Thoracic aorta (tissue), 2 donors: ENCODE measurements at regions not wholly inside any gene's neighbourhood (a gene's known extent, or its start where the extent isn't known, plus 50 kb on each side); places are given as distances from the start of the nearest gene placed in this dataset.
"Not testable (repeated sequence)": the region's sequence is repeated elsewhere in the genome, so short reads cannot be mapped to it uniquely, and the experiment has no call there.

Source experiments
- ATAC-seq: fragments of 150-250 bp; one replicate; pipeline ENCODE4 v1.8.0; 2017; ENCODE audit warnings: low read depth; ENCODE audit not compliant: insufficient number of reproducible peaks, low FRiP score
- DNase-seq: peaks from one replicate; pipeline ENCODE4 v3.0.0-alpha.2; 2020; ENCODE audit warnings: low spot score
- H3K27ac ChIP-seq, 2 donors: fragments of 200-600 bp; sonication (generic); 1 replicate in 1 of 2; 2 replicates in 1 of 2; pipeline ENCODE4 v1.5.1; 2016; ENCODE audit warnings: mild to moderate bottlenecking in 2 of 2, moderate library complexity in 2 of 2
- H3K27me3 ChIP-seq: fragments of 200-600 bp; sonication (generic); replicated peaks from 2 replicates; pipeline ENCODE4 v1.6.0; 2016; ENCODE audit warnings: mild to moderate bottlenecking; ENCODE audit not compliant: insufficient read depth
- H3K36me3 ChIP-seq: fragments of 200-600 bp; sonication (generic); one replicate; pipeline ENCODE4 v1.5.1; 2016
- H3K4me1 ChIP-seq, 2 donors: fragments of 200-600 bp; sonication (generic); 1 replicate in 1 of 2; 2 replicates in 1 of 2; pipeline versions ENCODE4 v1.5.1 to v1.6.0; 2016; ENCODE audit warnings: low read depth in 2 of 2, mild to moderate bottlenecking in 1 of 2; ENCODE audit not compliant: control insufficient read depth in 1 of 2
- H3K4me3 ChIP-seq: fragments of 200-600 bp; sonication (generic); 2 replicates; pipeline ENCODE4 v1.5.1; 2016; ENCODE audit warnings: mild to moderate bottlenecking
- H3K9me3 ChIP-seq: fragments of 200-600 bp; sonication (generic); 2 replicates; pipeline ENCODE4 v1.5.1; 2016
- CTCF ChIP-seq: fragments of 200-600 bp; sonication (generic); IDR thresholded peaks from one replicate; pipeline ENCODE4 v1.5.1; 2019; ENCODE audit warnings: antibody characterized with exemption

GRCh38 chr17:54180950-54181349 is 358.2 kb downstream of the KIF2B start:
- no peak for ATAC-seq

GRCh38 chr17:54191261-54191660 is 368.5 kb downstream of the KIF2B start:
- ATAC-seq (no peak), DNase-seq (no peak)
- H3K27me3 ChIP-seq = no peaks in the 10 kb centered on the region
- H3K4me3 ChIP-seq = no peak overlapping the region
- H3K27ac ChIP-seq = no peak overlapping the region
- no peak for TF ChIP-seq CTCF
- no peaks in the 10 kb centered on the region for H3K4me1 ChIP-seq
- H3K36me3 ChIP-seq = no peaks in the 10 kb centered on the region
- H3K9me3 ChIP-seq = no peaks in the 10 kb centered on the region

More at GRCh38 chr17:54180950-54181349, 358.2 kb downstream of the KIF2B start:
- Histone ChIP-seq H3K27me3 (no peaks in the 10 kb centered on the region), H3K9me3 (no peaks in the 10 kb centered on the region), H3K36me3 (no peaks in the 10 kb centered on the region), H3K4me1 (no peaks in the 10 kb centered on the region), H3K27ac (no peak overlapping the region), H3K4me3 (no peak overlapping the region)
- no peak for DNase-seq
- no peak for TF ChIP-seq CTCF

GRCh38 chr17:54194268-54194667 is 371.5 kb downstream of the KIF2B start:
- TF ChIP-seq CTCF = no peak
- Histone ChIP-seq H3K4me1 (no peaks in the 10 kb centered on the region), H3K27me3 (no peaks in the 10 kb centered on the region), H3K36me3 (no peaks in the 10 kb centered on the region), H3K27ac (no peak overlapping the region), H3K9me3 (no peaks in the 10 kb centered on the region), H3K4me3 (no peak overlapping the region)
- DNase-seq (no peak), ATAC-seq (no peak)

GRCh38 chr17:54196751-54197150 is 374.0 kb downstream of the KIF2B start:
- Histone ChIP-seq H3K4me3 (no peak overlapping the region), H3K36me3 (no peaks in the 10 kb centered on the region), H3K27me3 (no peaks in the 10 kb centered on the region), H3K4me1 (no peaks in the 10 kb centered on the region), H3K27ac (no peak overlapping the region), H3K9me3 (no peaks in the 10 kb centered on the region)
- TF ChIP-seq CTCF = no peak
- ATAC-seq (no peak), DNase-seq (no peak)

- not testable (repeated sequence) for H3K4me1 ChIP-seq, H3K36me3 ChIP-seq, H3K27ac ChIP-seq, H3K27me3 ChIP-seq, DNase-seq, H3K9me3 ChIP-seq, ATAC-seq, H3K4me3 ChIP-seq
These were observed 378.7 kb downstream of the KIF2B start for GRCh38 chr17:54201380-54201779.

- Histone ChIP-seq H3K27ac (no peak overlapping the region), H3K4me1 (no peaks in the 10 kb centered on the region), H3K9me3 (no peaks in the 10 kb centered on the region), H3K36me3 (no peaks in the 10 kb centered on the region), H3K4me3 (no peak overlapping the region), H3K27me3 (no peaks in the 10 kb centered on the region)
- ATAC-seq (no peak), DNase-seq (no peak)
- no peak for TF ChIP-seq CTCF
These were observed 398.1 kb downstream of the KIF2B start for GRCh38 chr17:54220829-54221228.
